ENCODE measurements at regions not wholly inside any gene's neighbourhood (a gene's known extent, or its start where the extent isn't known, plus 50 kb on each side); places are given as distances from the start of the nearest gene placed in this dataset.
"Not testable (repeated sequence)": the region's sequence is repeated elsewhere in the genome, so short reads cannot be mapped to it uniquely, and the experiment has no call there.

- no peaks in the 10 kb centered on the region for H3K4me1 ChIP-seq (ENCODE audit: control insufficient read depth, insufficient read depth, low read length)
- H3K9ac ChIP-seq (ENCODE audit: low read depth, low read length) = no peak overlapping the region
- no peak overlapping the region for H3K4me3 ChIP-seq (ENCODE audit: low read depth, low read length)
- H3K9me3 ChIP-seq (ENCODE audit: control insufficient read depth, insufficient read depth, low read length) = no peaks in the 10 kb centered on the region
- no peaks in the 10 kb centered on the region for H3K36me3 ChIP-seq (ENCODE audit: control insufficient read depth, insufficient read depth, low read length)
- peaks cover 8% of the 10 kb centered on the region for H3K27me3 ChIP-seq (ENCODE audit: control insufficient read depth, insufficient read depth, low read length)
These were observed 133.6 kb downstream of the NPY start for GRCh38 chr7:24417526-24418120.

DNA sequence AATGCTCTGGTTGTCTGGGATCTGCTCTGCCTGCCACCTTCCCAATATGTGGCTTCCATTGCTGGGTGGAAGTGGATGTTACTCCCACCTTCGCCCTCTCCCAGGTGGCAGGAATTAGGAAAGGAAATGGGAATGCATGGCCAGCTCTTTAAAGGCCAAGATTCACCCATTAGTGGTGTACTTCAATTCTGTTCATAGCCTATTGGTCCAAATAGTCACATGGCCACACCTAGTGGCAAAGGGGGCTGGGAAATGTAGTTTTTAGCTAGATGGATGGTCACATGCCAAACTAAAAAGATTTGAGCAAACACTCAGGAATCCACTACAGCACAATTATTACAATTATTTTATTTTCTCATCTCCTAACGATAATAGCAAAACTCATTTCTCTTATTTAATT lies 135.1 kb downstream of the NPY start:
- no peaks in the 10 kb centered on the region for H3K36me3 ChIP-seq (ENCODE audit: control insufficient read depth, insufficient read depth, low read length)
- H3K4me3 ChIP-seq (ENCODE audit: low read depth, low read length) = no peak overlapping the region
- H3K9me3 ChIP-seq (ENCODE audit: control insufficient read depth, insufficient read depth, low read length) = no peaks in the 10 kb centered on the region
- H3K9ac ChIP-seq (ENCODE audit: low read depth, low read length) = no peak overlapping the region
- no peaks in the 10 kb centered on the region for H3K4me1 ChIP-seq (ENCODE audit: control insufficient read depth, insufficient read depth, low read length)
- peaks cover 8% of the 10 kb centered on the region for H3K27me3 ChIP-seq (ENCODE audit: control insufficient read depth, insufficient read depth, low read length)

DNA sequence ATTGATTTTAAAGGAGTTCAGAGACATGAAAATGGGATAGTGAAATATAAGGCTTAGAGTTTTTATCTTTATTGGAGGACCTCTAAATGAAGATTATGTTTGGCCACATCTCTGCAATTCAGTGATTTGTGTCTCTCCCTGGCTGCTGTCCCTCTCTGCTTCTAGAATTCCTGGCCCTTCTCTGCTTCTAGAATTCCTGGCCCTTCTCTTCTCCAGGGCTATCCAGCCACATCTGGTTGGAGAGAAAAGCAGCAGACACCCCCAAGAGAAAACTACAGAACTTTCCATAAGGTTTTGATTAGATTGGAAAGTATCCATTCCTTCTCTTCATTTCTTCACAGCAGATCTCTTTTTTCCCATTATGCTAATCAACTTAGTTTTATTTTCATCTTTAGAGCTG lies 135.5 kb downstream of the NPY start:
- Histone ChIP-seq H3K9me3 (ENCODE audit: control insufficient read depth, insufficient read depth, low read length) (no peaks in the 10 kb centered on the region), H3K4me3 (ENCODE audit: low read depth, low read length) (no peak overlapping the region), H3K9ac (ENCODE audit: low read depth, low read length) (no peak overlapping the region), H3K27me3 (ENCODE audit: control insufficient read depth, insufficient read depth, low read length) (peaks cover 8% of the 10 kb centered on the region), H3K36me3 (ENCODE audit: control insufficient read depth, insufficient read depth, low read length) (no peaks in the 10 kb centered on the region), H3K4me1 (ENCODE audit: control insufficient read depth, insufficient read depth, low read length) (no peaks in the 10 kb centered on the region)

- no peaks in the 10 kb centered on the region for H3K36me3 ChIP-seq (ENCODE audit: control insufficient read depth, insufficient read depth, low read length)
- H3K27me3 ChIP-seq (ENCODE audit: control insufficient read depth, insufficient read depth, low read length) = peaks cover 2% of the 10 kb centered on the region
- peaks cover 11% of the 10 kb centered on the region for H3K9me3 ChIP-seq (ENCODE audit: control insufficient read depth, insufficient read depth, low read length)
These were observed 138.5 kb downstream of the NPY start for GRCh38 chr7:24422441-24423010.

GRCh38 chr7:24425664-24426063 lies 141.7 kb downstream of the NPY start:
- Histone ChIP-seq H3K9me3 (ENCODE audit: control insufficient read depth, insufficient read depth, low read length) (peaks cover 11% of the 10 kb centered on the region), H3K36me3 (ENCODE audit: control insufficient read depth, insufficient read depth, low read length) (no peaks in the 10 kb centered on the region), H3K4me3 (ENCODE audit: low read depth, low read length) (peak overlapping the region; percentile 11), H3K4me1 (ENCODE audit: control insufficient read depth, insufficient read depth, low read length) (peaks cover 11% of the 10 kb centered on the region), H3K9ac (ENCODE audit: low read depth, low read length) (no peak overlapping the region), H3K27me3 (ENCODE audit: control insufficient read depth, insufficient read depth, low read length) (peaks cover 8% of the 10 kb centered on the region)

More at GRCh38 chr7:24422441-24423010, 138.5 kb downstream of the NPY start:
- Histone ChIP-seq H3K9ac (ENCODE audit: low read depth, low read length) (no peak overlapping the region), H3K4me3 (ENCODE audit: low read depth, low read length) (no peak overlapping the region), H3K4me1 (ENCODE audit: control insufficient read depth, insufficient read depth, low read length) (peaks cover 3% of the 10 kb centered on the region)

GRCh38 chr7:24427048-24427447 lies 143.1 kb downstream of the NPY start:
- no peak overlapping the region for H3K9ac ChIP-seq (ENCODE audit: low read depth, low read length)
- peak overlapping the region; percentile 20 for H3K4me3 ChIP-seq (ENCODE audit: low read depth, low read length)

DNA sequence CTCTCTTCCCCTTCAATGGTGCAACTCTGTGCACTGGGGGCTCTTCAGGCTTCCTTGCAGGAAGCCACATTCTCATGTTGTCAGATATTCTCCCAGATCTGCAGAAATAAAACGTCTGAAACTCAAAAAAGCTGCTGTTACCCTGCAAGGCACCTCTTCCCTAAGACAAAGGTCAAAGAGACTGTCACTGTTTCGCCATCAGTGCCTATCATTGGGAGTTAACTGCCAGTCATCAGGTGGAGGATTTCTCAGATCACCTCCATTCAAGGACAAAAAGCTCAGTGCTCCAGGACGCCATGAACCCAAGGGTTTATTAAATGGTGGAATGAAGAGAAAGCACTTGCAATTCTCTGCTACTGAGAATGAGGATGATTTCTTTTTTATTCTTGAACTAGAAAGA lies 144.6 kb upstream of the PALS2 start:
- Histone ChIP-seq H3K9me3 (ENCODE audit: control insufficient read depth, insufficient read depth, low read length) (peaks cover 11% of the 10 kb centered on the region), H3K27me3 (ENCODE audit: control insufficient read depth, insufficient read depth, low read length) (peaks cover 13% of the 10 kb centered on the region), H3K4me1 (ENCODE audit: control insufficient read depth, insufficient read depth, low read length) (peaks cover 16% of the 10 kb centered on the region), H3K9ac (ENCODE audit: low read depth, low read length) (no peak overlapping the region), H3K36me3 (ENCODE audit: control insufficient read depth, insufficient read depth, low read length) (no peaks in the 10 kb centered on the region), H3K4me3 (ENCODE audit: low read depth, low read length) (no peak overlapping the region)

More at GRCh38 chr7:24427048-24427447, 143.1 kb downstream of the NPY start:
- Histone ChIP-seq H3K9me3 (ENCODE audit: control insufficient read depth, insufficient read depth, low read length) (peaks cover 11% of the 10 kb centered on the region), H3K4me1 (ENCODE audit: control insufficient read depth, insufficient read depth, low read length) (peaks cover 11% of the 10 kb centered on the region), H3K36me3 (ENCODE audit: control insufficient read depth, insufficient read depth, low read length) (no peaks in the 10 kb centered on the region), H3K27me3 (ENCODE audit: control insufficient read depth, insufficient read depth, low read length) (peaks cover 8% of the 10 kb centered on the region)

DNA sequence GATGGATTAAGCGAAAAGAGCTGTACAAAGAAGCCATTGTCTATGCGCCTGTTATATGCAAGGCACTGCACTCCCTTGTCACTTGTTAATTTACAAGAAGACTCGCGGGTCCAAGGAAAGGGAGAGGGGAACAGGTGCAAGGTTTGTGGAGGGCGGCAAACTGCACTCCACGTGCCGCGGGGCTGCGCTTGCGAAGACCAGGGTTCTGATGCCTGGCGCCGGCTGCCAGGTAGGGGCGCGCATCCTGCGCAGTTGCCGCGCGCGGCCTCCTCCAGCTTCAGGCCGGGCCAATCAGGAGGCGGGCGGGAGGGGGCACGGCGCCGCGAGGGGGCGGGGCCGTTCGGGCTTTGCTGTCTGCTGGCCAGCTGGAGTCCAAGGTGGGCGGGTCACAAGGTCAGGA lies 140.6 kb upstream of the PALS2 start:
- Histone ChIP-seq H3K4me3 (ENCODE audit: low read depth, low read length) (no peak overlapping the region), H3K9me3 (ENCODE audit: control insufficient read depth, insufficient read depth, low read length) (no peaks in the 10 kb centered on the region), H3K27me3 (ENCODE audit: control insufficient read depth, insufficient read depth, low read length) (peaks cover 18% of the 10 kb centered on the region), H3K36me3 (ENCODE audit: control insufficient read depth, insufficient read depth, low read length) (no peaks in the 10 kb centered on the region), H3K9ac (ENCODE audit: low read depth, low read length) (no peak overlapping the region), H3K4me1 (ENCODE audit: control insufficient read depth, insufficient read depth, low read length) (peaks cover 44% of the 10 kb centered on the region)

GRCh38 chr7:24434972-24435371 lies 138.3 kb upstream of the PALS2 start:
- H3K9ac ChIP-seq (ENCODE audit: low read depth, low read length) = no peak overlapping the region
- H3K36me3 ChIP-seq (ENCODE audit: control insufficient read depth, insufficient read depth, low read length) = no peaks in the 10 kb centered on the region
- H3K9me3 ChIP-seq (ENCODE audit: control insufficient read depth, insufficient read depth, low read length) = no peaks in the 10 kb centered on the region
- peaks cover 9% of the 10 kb centered on the region for H3K27me3 ChIP-seq (ENCODE audit: control insufficient read depth, insufficient read depth, low read length)
- H3K4me1 ChIP-seq (ENCODE audit: control insufficient read depth, insufficient read depth, low read length) = peaks cover 38% of the 10 kb centered on the region
- no peak overlapping the region for H3K4me3 ChIP-seq (ENCODE audit: low read depth, low read length)

DNA sequence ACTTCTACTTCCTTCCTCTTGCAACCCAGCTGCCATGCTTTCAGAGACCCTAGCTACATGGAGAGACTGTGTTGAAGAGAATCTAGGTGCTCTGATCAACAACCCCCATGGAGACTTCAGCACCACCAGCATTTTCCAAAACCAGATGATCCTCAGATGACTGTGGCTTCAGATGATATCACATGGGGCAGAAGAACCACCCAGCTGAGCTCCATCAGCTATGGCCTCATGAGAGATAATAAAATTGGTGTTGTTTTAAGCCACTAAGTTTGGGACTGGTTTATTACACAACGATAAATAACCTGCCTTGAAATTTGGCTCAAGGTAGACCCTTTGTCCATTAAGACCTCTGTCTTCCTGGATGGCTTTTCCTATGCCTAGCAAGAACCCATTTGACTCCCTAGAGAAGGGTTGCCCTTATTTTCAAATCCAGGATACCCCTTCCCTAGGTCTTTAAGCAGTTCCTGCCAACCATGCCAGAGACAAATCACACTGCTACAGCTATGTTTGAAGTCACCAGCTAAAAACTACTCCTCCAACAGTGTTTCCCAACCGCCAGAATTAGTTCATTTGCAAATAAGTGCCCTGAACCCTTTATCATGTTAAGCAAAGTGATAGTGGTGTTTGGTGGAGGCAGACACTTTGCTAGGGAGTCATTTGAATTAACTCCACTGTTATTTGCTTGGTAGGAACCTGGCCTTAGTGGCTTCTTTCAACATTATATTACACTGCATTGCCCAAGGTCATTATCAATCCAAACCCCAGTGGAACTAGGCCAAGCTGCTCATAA lies 136.9 kb upstream of the PALS2 start:
- H3K9ac ChIP-seq (ENCODE audit: low read depth, low read length) = no peak overlapping the region
- peaks cover 38% of the 10 kb centered on the region for H3K4me1 ChIP-seq (ENCODE audit: control insufficient read depth, insufficient read depth, low read length)
- H3K27me3 ChIP-seq (ENCODE audit: control insufficient read depth, insufficient read depth, low read length) = peaks cover 9% of the 10 kb centered on the region
- no peaks in the 10 kb centered on the region for H3K36me3 ChIP-seq (ENCODE audit: control insufficient read depth, insufficient read depth, low read length)
- H3K9me3 ChIP-seq (ENCODE audit: control insufficient read depth, insufficient read depth, low read length) = no peaks in the 10 kb centered on the region
- H3K4me3 ChIP-seq (ENCODE audit: low read depth, low read length) = no peak overlapping the region

DNA sequence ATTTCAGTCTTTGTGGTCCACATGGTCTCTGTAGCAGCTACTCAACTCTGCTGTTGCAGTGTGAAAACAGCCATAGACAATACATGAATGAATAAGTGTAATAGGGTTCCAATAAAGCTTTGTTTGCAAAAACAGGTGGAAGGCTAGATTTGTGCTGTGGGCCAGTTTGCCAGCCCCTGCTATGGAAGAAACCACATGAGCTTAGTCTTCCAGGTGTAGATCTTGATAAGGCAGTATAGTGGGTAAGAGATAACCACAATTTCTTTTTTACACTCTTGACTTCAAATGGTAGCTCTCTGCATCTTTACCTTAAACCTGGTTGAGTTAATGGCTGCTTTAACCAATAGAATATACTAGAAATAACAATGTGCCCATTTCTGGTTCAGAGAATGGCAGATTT lies 135.0 kb upstream of the PALS2 start:
- peaks cover 38% of the 10 kb centered on the region for H3K4me1 ChIP-seq (ENCODE audit: control insufficient read depth, insufficient read depth, low read length)
- H3K9me3 ChIP-seq (ENCODE audit: control insufficient read depth, insufficient read depth, low read length) = no peaks in the 10 kb centered on the region
- no peak overlapping the region for H3K9ac ChIP-seq (ENCODE audit: low read depth, low read length)
- H3K36me3 ChIP-seq (ENCODE audit: control insufficient read depth, insufficient read depth, low read length) = no peaks in the 10 kb centered on the region
- H3K27me3 ChIP-seq (ENCODE audit: control insufficient read depth, insufficient read depth, low read length) = peaks cover 9% of the 10 kb centered on the region
- no peak overlapping the region for H3K4me3 ChIP-seq (ENCODE audit: low read depth, low read length)

DNA sequence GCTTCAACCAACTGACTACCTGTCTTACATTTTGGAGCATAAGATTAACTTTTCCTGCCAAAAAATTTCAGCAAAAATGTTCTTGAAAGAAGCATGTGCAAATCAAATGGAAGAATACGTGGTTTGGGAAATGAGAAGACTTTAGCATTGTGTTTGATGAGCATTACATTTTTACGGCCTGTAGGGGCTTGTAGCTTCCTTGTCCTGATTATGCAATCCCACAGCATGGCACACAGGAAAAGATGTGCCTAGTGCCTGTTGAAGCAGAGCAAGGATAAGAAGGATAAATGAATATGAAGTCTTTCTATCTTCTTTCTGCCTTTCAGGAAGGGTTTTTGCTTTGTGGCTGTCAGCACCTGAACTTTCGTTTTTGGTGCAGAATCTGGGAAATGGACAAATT lies 134.1 kb upstream of the PALS2 start:
- not testable (repeated sequence) for H3K4me3 ChIP-seq (ENCODE audit: low read depth, low read length); H3K27me3 ChIP-seq (ENCODE audit: control insufficient read depth, insufficient read depth, low read length); H3K36me3 ChIP-seq (ENCODE audit: control insufficient read depth, insufficient read depth, low read length); H3K9me3 ChIP-seq (ENCODE audit: control insufficient read depth, insufficient read depth, low read length); H3K9ac ChIP-seq (ENCODE audit: low read depth, low read length)
- H3K4me1 ChIP-seq (ENCODE audit: control insufficient read depth, insufficient read depth, low read length) = peaks cover 29% of the 10 kb centered on the region

All from iPS-15b (cell line).